Epithelial cell of esophagus (primary cell): ENCODE measurements at regions not wholly inside any gene's neighbourhood (a gene's known extent, or its start where the extent isn't known, plus 50 kb on each side); places are given as distances from the start of the nearest gene placed in this dataset.
"Not testable (repeated sequence)": the region's sequence is repeated elsewhere in the genome, so short reads cannot be mapped to it uniquely, and the experiment has no call there.

Experiments used
- DNase-seq: peaks from one replicate; pipeline ENCODE4 v3.0.0; 2010; ENCODE audit warnings: low read depth
- H3K4me3 ChIP-seq: 2 replicates; pipeline ENCODE4 v1.5.1; 2011; ENCODE audit warnings: mild to moderate bottlenecking, low read length, control low read depth
- CTCF ChIP-seq: IDR thresholded peaks from 2 replicates; pipeline ENCODE4 v1.5.1; 2011; ENCODE audit warnings: low read depth, mild to moderate bottlenecking, low read length, control low read depth, inconsistent platforms; ENCODE audit not compliant: insufficient read depth; ENCODE audit errors: missing control alignments

- H3K4me3 ChIP-seq = no peak overlapping the region
- no peak for DNase-seq
- no peak for TF ChIP-seq CTCF
Observed at GRCh38 chr3:139230391-139230790, 113.4 kb upstream of the MRPS22 start.

- no peak for DNase-seq
Observed at GRCh38 chr3:139231555-139232281, 112.1 kb upstream of the MRPS22 start.

GRCh38 chr3:139232341-139232740 is 111.5 kb upstream of the MRPS22 start:
- DNase-seq, H3K4me3 ChIP-seq: not testable (repeated sequence)

More at GRCh38 chr3:139231555-139232281, 112.1 kb upstream of the MRPS22 start:
- TF ChIP-seq CTCF = no peak
- no peak overlapping the region for H3K4me3 ChIP-seq

- peak; percentile 90 for DNase-seq
- TF ChIP-seq CTCF = no peak
- no peak overlapping the region for H3K4me3 ChIP-seq
Observed at GRCh38 chr3:139234491-139234890, 109.3 kb upstream of the MRPS22 start.

- TF ChIP-seq CTCF = no peak
- H3K4me3 ChIP-seq = no peak overlapping the region
- peak; percentile 29 for DNase-seq
Observed at GRCh38 chr3:139235192-139235591, 108.6 kb upstream of the MRPS22 start.

GRCh38 chr3:139236336-139236735 is 107.5 kb upstream of the MRPS22 start:
- DNase-seq = no peak
- TF ChIP-seq CTCF = no peak
- H3K4me3 ChIP-seq = no peak overlapping the region

- H3K4me3 ChIP-seq = no peak overlapping the region
- TF ChIP-seq CTCF = no peak
- no peak for DNase-seq
Observed at GRCh38 chr3:139238281-139239030, 105.4 kb upstream of the MRPS22 start.
